Loucy (cell line): ENCODE measurements at regions not wholly inside any gene's neighbourhood (a gene's known extent, or its start where the extent isn't known, plus 50 kb on each side); places are given as distances from the start of the nearest gene placed in this dataset.
"Not testable (repeated sequence)": the region's sequence is repeated elsewhere in the genome, so short reads cannot be mapped to it uniquely, and the experiment has no call there.

Experiments
- CTCF ChIP-seq: fragments of 200-600 bp; sonication (generic); conservative IDR thresholded peaks from 2 replicates; pipeline ENCODE4 v1.5.1; 2014; ENCODE audit warnings: mild to moderate bottlenecking, antibody characterized with exemption, low read length
- EZH2phosphoT487 ChIP-seq: fragments of 200-600 bp; IDR thresholded peaks from 2 replicates; pipeline ENCODE4 v1.6.1; 2018; ENCODE audit warnings: antibody characterized with exemption, mild to moderate bottlenecking, moderate library complexity, borderline replicate concordance

GRCh38 chr11:67840599-67840998, 163.3 kb downstream of the UNC93B1 start:
- not testable (repeated sequence) for TF ChIP-seq CTCF, EZH2phosphoT487
